KOPT-K1 (cell line): ENCODE measurements at regions not wholly inside any gene's neighbourhood (a gene's known extent, or its start where the extent isn't known, plus 50 kb on each side); places are given as distances from the start of the nearest gene placed in this dataset.
"Not testable (repeated sequence)": the region's sequence is repeated elsewhere in the genome, so short reads cannot be mapped to it uniquely, and the experiment has no call there.

Experiments used
- H3K27ac ChIP-seq: fragments of 200-600 bp; sonication (generic); 2 replicates; pipeline ENCODE4 v1.5.1; 2016; ENCODE audit warnings: antibody characterized with exemption, mild to moderate bottlenecking, low read depth, low read length; ENCODE audit not compliant: poor library complexity, severe bottlenecking
- H3K36me3 ChIP-seq: fragments of 200-600 bp; sonication (generic); 2 replicates; pipeline ENCODE4 v1.5.1; 2017; ENCODE audit warnings: antibody characterized with exemption, mild to moderate bottlenecking, low read length, moderate library complexity; ENCODE audit not compliant: insufficient read depth
- H3K9me3 ChIP-seq: fragments of 200-600 bp; sonication (generic); 2 replicates; pipeline ENCODE4 v1.5.1; 2017; ENCODE audit warnings: antibody characterized with exemption, low read length, mild to moderate bottlenecking; ENCODE audit not compliant: insufficient read depth, poor library complexity, severe bottlenecking

GRCh38 chr4:79850626-79851025 lies 222.4 kb downstream of the ANTXR2 start:
- Histone ChIP-seq H3K9me3 (no peaks in the 10 kb centered on the region), H3K27ac (no peak overlapping the region), H3K36me3 (no peaks in the 10 kb centered on the region)

GRCh38 chr4:79848329-79848728 lies 224.7 kb downstream of the ANTXR2 start:
- Histone ChIP-seq H3K27ac (no peak overlapping the region), H3K36me3 (no peaks in the 10 kb centered on the region), H3K9me3 (peaks cover 2% of the 10 kb centered on the region)

- no peak overlapping the region for H3K27ac ChIP-seq
Observed at GRCh38 chr4:79847411-79847810, 225.6 kb downstream of the ANTXR2 start.

GRCh38 chr4:79842162-79842561 lies 230.9 kb downstream of the ANTXR2 start:
- H3K36me3 ChIP-seq, result no peaks in the 10 kb centered on the region
- no peak overlapping the region for H3K27ac ChIP-seq
- peaks cover 18% of the 10 kb centered on the region for H3K9me3 ChIP-seq

More at GRCh38 chr4:79847411-79847810, 225.6 kb downstream of the ANTXR2 start:
- Histone ChIP-seq H3K9me3 (peaks cover 12% of the 10 kb centered on the region), H3K36me3 (no peaks in the 10 kb centered on the region)

- Histone ChIP-seq H3K36me3 (no peaks in the 10 kb centered on the region), H3K27ac (no peak overlapping the region), H3K9me3 (no peaks in the 10 kb centered on the region)
Observed at GRCh38 chr4:79833857-79834256, 239.2 kb downstream of the ANTXR2 start.

- no peaks in the 10 kb centered on the region for H3K9me3 ChIP-seq
- no peak overlapping the region for H3K27ac ChIP-seq
- H3K36me3 ChIP-seq, result no peaks in the 10 kb centered on the region
Observed at GRCh38 chr4:79831701-79832514, 241.1 kb downstream of the ANTXR2 start.

- no peaks in the 10 kb centered on the region for H3K9me3 ChIP-seq
- H3K36me3 ChIP-seq, result no peaks in the 10 kb centered on the region
- no peak overlapping the region for H3K27ac ChIP-seq
Observed at GRCh38 chr4:79831119-79831528, 241.9 kb downstream of the ANTXR2 start.

GRCh38 chr4:79827283-79827682 lies 245.7 kb downstream of the ANTXR2 start:
- Histone ChIP-seq H3K27ac (no peak overlapping the region), H3K36me3 (no peaks in the 10 kb centered on the region), H3K9me3 (peaks cover 7% of the 10 kb centered on the region)

GRCh38 chr4:79823148-79823763 lies 249.8 kb downstream of the ANTXR2 start:
- Histone ChIP-seq H3K36me3 (no peaks in the 10 kb centered on the region), H3K9me3 (peaks cover 7% of the 10 kb centered on the region), H3K27ac (no peak overlapping the region)

- H3K36me3 ChIP-seq, result no peaks in the 10 kb centered on the region
- no peak overlapping the region for H3K27ac ChIP-seq
- H3K9me3 ChIP-seq, result peaks cover 7% of the 10 kb centered on the region
Observed at GRCh38 chr4:79820427-79820826, 252.6 kb downstream of the ANTXR2 start.

- H3K36me3 ChIP-seq, H3K9me3 ChIP-seq: not testable (repeated sequence)
Observed at GRCh38 chr4:79807933-79808332, 265.1 kb downstream of the ANTXR2 start.

GRCh38 chr4:79798047-79798446 lies 275.0 kb downstream of the ANTXR2 start:
- H3K9me3 ChIP-seq, result peaks cover 9% of the 10 kb centered on the region
- no peak overlapping the region for H3K27ac ChIP-seq
- H3K36me3 ChIP-seq, result no peaks in the 10 kb centered on the region

More at GRCh38 chr4:79807933-79808332, 265.1 kb downstream of the ANTXR2 start:
- H3K27ac ChIP-seq, result not testable (repeated sequence)

GRCh38 chr4:79796948-79797347 lies 276.1 kb downstream of the ANTXR2 start:
- H3K9me3 ChIP-seq, result peaks cover 9% of the 10 kb centered on the region
- no peak overlapping the region for H3K27ac ChIP-seq
- H3K36me3 ChIP-seq, result no peaks in the 10 kb centered on the region

GRCh38 chr4:79788884-79789283 lies 284.1 kb downstream of the ANTXR2 start:
- no peaks in the 10 kb centered on the region for H3K36me3 ChIP-seq
- peaks cover 25% of the 10 kb centered on the region for H3K9me3 ChIP-seq
- H3K27ac ChIP-seq, result no peak overlapping the region

- Histone ChIP-seq H3K27ac (no peak overlapping the region), H3K9me3 (peaks cover 11% of the 10 kb centered on the region), H3K36me3 (no peaks in the 10 kb centered on the region)
Observed at GRCh38 chr4:79780129-79780528, 292.9 kb downstream of the ANTXR2 start.

- peaks cover 21% of the 10 kb centered on the region for H3K9me3 ChIP-seq
- no peaks in the 10 kb centered on the region for H3K36me3 ChIP-seq
- no peak overlapping the region for H3K27ac ChIP-seq
Observed at GRCh38 chr4:79772510-79772909, 300.5 kb downstream of the ANTXR2 start.
